CD4-positive, alpha-beta T cell treated with Interleukin-10 for 1 hour (primary cell): ENCODE measurements at regions not wholly inside any gene's neighbourhood (a gene's known extent, or its start where the extent isn't known, plus 50 kb on each side); places are given as distances from the start of the nearest gene placed in this dataset.
"Not testable (repeated sequence)": the region's sequence is repeated elsewhere in the genome, so short reads cannot be mapped to it uniquely, and the experiment has no call there.

ENCODE experiments used
- DNase-seq: peaks from one replicate; pipeline ENCODE4 v3.0.0-alpha.2; 2020

- DNase-seq = no peak
Measured at GRCh38 chr9:29322240-29322639, 1749.0 kb upstream of the C9orf72 start.

GRCh38 chr9:29325894-29326293 is 1752.6 kb upstream of the C9orf72 start:
- no peak for DNase-seq

GRCh38 chr9:29332789-29333188 is 1759.5 kb upstream of the C9orf72 start:
- DNase-seq = no peak

- DNase-seq = no peak
Measured at GRCh38 chr9:29336281-29336680, 1763.0 kb upstream of the C9orf72 start.

GRCh38 chr9:29339387-29339786 is 1766.1 kb upstream of the C9orf72 start:
- no peak for DNase-seq

- no peak for DNase-seq
Measured at GRCh38 chr9:29348999-29349398, 1775.7 kb upstream of the C9orf72 start.

GRCh38 chr9:29389421-29389820 is 1816.1 kb upstream of the C9orf72 start:
- DNase-seq = no peak

- no peak for DNase-seq
Measured at GRCh38 chr9:29390859-29391258, 1817.6 kb upstream of the C9orf72 start.

- DNase-seq = no peak
Measured at GRCh38 chr9:29393064-29393463, 1819.8 kb upstream of the C9orf72 start.

GRCh38 chr9:29394855-29395254 is 1821.6 kb upstream of the C9orf72 start:
- DNase-seq = no peak

- no peak for DNase-seq
Measured at GRCh38 chr9:29397148-29397547, 1823.9 kb upstream of the C9orf72 start.

- DNase-seq = no peak
Measured at GRCh38 chr9:29416204-29416603, 1842.9 kb upstream of the C9orf72 start.

GRCh38 chr9:29422438-29422837 is 1849.2 kb upstream of the C9orf72 start:
- no peak for DNase-seq

GRCh38 chr9:29432191-29432590 is 1858.9 kb upstream of the C9orf72 start:
- DNase-seq = no peak

GRCh38 chr9:29432656-29433055 is 1859.4 kb upstream of the C9orf72 start:
- not testable (repeated sequence) for DNase-seq

- no peak for DNase-seq
Measured at GRCh38 chr9:29435368-29435767, 1862.1 kb upstream of the C9orf72 start.

- no peak for DNase-seq
Measured at GRCh38 chr9:29437526-29437925, 1864.2 kb upstream of the C9orf72 start.

- no peak for DNase-seq
Measured at GRCh38 chr9:29439961-29440360, 1866.7 kb upstream of the C9orf72 start.

- DNase-seq = no peak
Measured at GRCh38 chr9:29440449-29440848, 1867.2 kb upstream of the C9orf72 start.

- no peak for DNase-seq
Measured at GRCh38 chr9:29445751-29446150, 1872.5 kb upstream of the C9orf72 start.

GRCh38 chr9:29449306-29449705 is 1876.0 kb upstream of the C9orf72 start:
- no peak for DNase-seq

- DNase-seq = not testable (repeated sequence)
Measured at GRCh38 chr9:29450343-29450875, 1877.1 kb upstream of the C9orf72 start.

GRCh38 chr9:29456940-29457339 is 1883.7 kb upstream of the C9orf72 start:
- DNase-seq = no peak

GRCh38 chr9:29475471-29475870 is 1902.2 kb upstream of the C9orf72 start:
- DNase-seq = no peak

GRCh38 chr9:29511680-29512079 is 1938.4 kb upstream of the C9orf72 start:
- DNase-seq = no peak

- DNase-seq = no peak
Measured at GRCh38 chr9:29514336-29514735, 1941.1 kb upstream of the C9orf72 start.
